Endothelial cell of umbilical vein (primary cell): ENCODE measurements at regions not wholly inside any gene's neighbourhood (a gene's known extent, or its start where the extent isn't known, plus 50 kb on each side); places are given as distances from the start of the nearest gene placed in this dataset.

Source experiments
- BruUV-seq: library from RNA; stranded (reverse); fragments of 400-500 nt; replicated peaks from 2 replicates; lab custom pipeline; 2021; lab: Mats Ljungman, UMichigan
- CTCF ChIA-PET: fragments of 300-600, 350-600 bp; sonication (Branson Sonifier 250); formaldehyde crosslinking; loops from one replicate; lab custom pipeline; 2021; ENCODE audit warnings: antibody characterized with exemption, inconsistent platforms; lab: Charles Lee
- POLR2A ChIA-PET: fragments of 300-600, 350-600 bp; sonication (Branson Sonifier 250); formaldehyde crosslinking; loops from one replicate; lab custom pipeline; 2021; ENCODE audit warnings: antibody characterized with exemption, inconsistent platforms; lab: Charles Lee
- DNase-seq: peaks from one replicate; pipeline ENCODE4 v3.0.0-alpha.2; 2011; ENCODE audit warnings: low read depth, low spot score
- FAIRE-seq: peaks from 2 replicates; lab custom pipeline; 2011; peaks lifted over from hg19 to GRCh38; lab: Jason Lieb, UNC
- H2AFZ ChIP-seq: 2 replicates; pipeline ENCODE4 v1.6.0; 2012; ENCODE audit warnings: low read depth, low read length, control low read depth, inconsistent platforms
- H3K27ac ChIP-seq: 2 replicates; pipeline ENCODE4 v1.5.1; 2011; ENCODE audit warnings: low read depth, mild to moderate bottlenecking, control low read depth, low read length, moderate library complexity; ENCODE audit not compliant: insufficient read depth
- H3K27me3 ChIP-seq, 2 experiments: 2 replicates each; pipeline versions ENCODE4 v1.6.0 to v1.6.1; 2011; ENCODE audit warnings: low read length in 2 of 2, mixed read lengths in 1 of 2; ENCODE audit not compliant: control insufficient read depth in 2 of 2, insufficient read depth in 2 of 2
- H3K36me3 ChIP-seq, 2 experiments: 2 replicates in 1 of 2; 3 replicates in 1 of 2; pipeline ENCODE4 v1.5.1; 2011; ENCODE audit warnings: low read length in 2 of 2, mild to moderate bottlenecking in 1 of 2, moderate library complexity in 1 of 2; ENCODE audit not compliant: control insufficient read depth in 2 of 2, insufficient read depth in 2 of 2; ENCODE audit errors: extremely low read depth in 1 of 2
- H3K4me1 ChIP-seq: 3 replicates; pipeline ENCODE4 v1.5.1; 2011; ENCODE audit warnings: mild to moderate bottlenecking, low read length; ENCODE audit not compliant: control insufficient read depth, insufficient read depth; ENCODE audit errors: extremely low read depth
- H3K4me2 ChIP-seq: 2 replicates; pipeline ENCODE4 v1.6.1; 2011; ENCODE audit warnings: low read length, control low read depth, mixed read lengths; ENCODE audit not compliant: insufficient read depth
- H3K4me3 ChIP-seq, 3 experiments: fragments of 200-600 bp in 1 of 3; sonication (generic), shearing (Covaris generic) in 1 of 3; replicated peaks in 1 of 3; 2 replicates each; pipeline ENCODE4 v1.5.1; 2011 to 2016; ENCODE audit warnings: control low read depth in 3 of 3, low read length in 3 of 3, mild to moderate bottlenecking in 2 of 3, inconsistent platforms in 1 of 3, low read depth in 1 of 3, moderate library complexity in 1 of 3; ENCODE audit not compliant: insufficient read depth in 1 of 3
- H3K79me2 ChIP-seq: 2 replicates; pipeline ENCODE4 v1.6.0; 2012; ENCODE audit warnings: low read length, inconsistent platforms; ENCODE audit not compliant: control insufficient read depth, insufficient read depth
- H3K9ac ChIP-seq: replicated peaks from 2 replicates; pipeline ENCODE3; 2011; ENCODE audit warnings: low read length, control low read depth; ENCODE audit not compliant: insufficient read depth; ENCODE audit errors: extremely low read depth
- H3K9me1 ChIP-seq: replicated peaks from 3 replicates; pipeline ENCODE4 v1.6.0; 2011; ENCODE audit warnings: mild to moderate bottlenecking, low read length; ENCODE audit not compliant: control insufficient read depth, insufficient read depth; ENCODE audit errors: extremely low read depth
- H3K9me3 ChIP-seq: replicated peaks from 2 replicates; pipeline ENCODE4 v1.5.1; 2012; ENCODE audit warnings: low read length, inconsistent platforms; ENCODE audit not compliant: control insufficient read depth, insufficient read depth
- H4K20me1 ChIP-seq: replicated peaks from 2 replicates; pipeline ENCODE3; 2011; ENCODE audit warnings: mild to moderate bottlenecking, low read length; ENCODE audit not compliant: control insufficient read depth, insufficient read depth; ENCODE audit errors: extremely low read depth
- CTCF ChIP-seq, 2 donors: IDR thresholded peaks; 1 replicate in 1 of 2; 2 replicates in 1 of 2; pipeline ENCODE4 v1.5.1; 2011; ENCODE audit warnings: low read length in 2 of 2, mild to moderate bottlenecking in 2 of 2, moderate library complexity in 2 of 2, control low read depth in 1 of 2, inconsistent platforms in 1 of 2, low read depth in 1 of 2; ENCODE audit not compliant: insufficient read depth in 1 of 2; ENCODE audit errors: extremely low read depth in 1 of 2
- EZH2 ChIP-seq: IDR thresholded peaks from 2 replicates; pipeline ENCODE4 v1.6.1; 2012; ENCODE audit warnings: borderline replicate concordance, low read depth, mild to moderate bottlenecking, moderate library complexity, low read length, inconsistent platforms; ENCODE audit not compliant: severe bottlenecking
- FOS ChIP-seq: IDR thresholded peaks from 2 replicates; pipeline ENCODE4 v1.6.1; 2011; ENCODE audit warnings: mild to moderate bottlenecking, low read length, moderate library complexity, borderline replicate concordance; ENCODE audit not compliant: insufficient read depth
- GATA2 ChIP-seq: IDR thresholded peaks from 2 replicates; pipeline ENCODE4 v1.7.0; 2011; ENCODE audit warnings: low read depth, mild to moderate bottlenecking, moderate library complexity, mixed read lengths, low read length; ENCODE audit not compliant: insufficient read length, insufficient read depth
- JUN ChIP-seq: IDR thresholded peaks from 2 replicates; pipeline ENCODE4 v1.6.1; 2011; ENCODE audit warnings: borderline replicate concordance, low read depth; ENCODE audit not compliant: insufficient read length, insufficient read depth
- MAX ChIP-seq: IDR thresholded peaks from 2 replicates; pipeline ENCODE4 v1.6.1; 2011; ENCODE audit not compliant: insufficient read depth, insufficient read length
- MYC ChIP-seq: IDR thresholded peaks from one replicate; pipeline ENCODE4 v1.6.1; 2011; ENCODE audit warnings: mild to moderate bottlenecking, low read depth, low read length
- POLR2A ChIP-seq: IDR thresholded peaks from 2 replicates; pipeline ENCODE4 v1.6.1; 2012; ENCODE audit warnings: low read depth, mild to moderate bottlenecking, control low read depth, low read length
- POLR2AphosphoS5 ChIP-seq: IDR thresholded peaks from 2 replicates; pipeline ENCODE4 v1.6.1; 2012; ENCODE audit warnings: low read depth, mild to moderate bottlenecking, control low read depth, low read length, moderate library complexity; ENCODE audit not compliant: insufficient read depth
- dilution Hi-C: fragments of 300-500 bp; cut with MboI; formaldehyde crosslinking; loops from one replicate; pipeline ENCODE4 v1.15.0; 2019; ENCODE audit warnings: low sequenced_read_pairs; ENCODE audit not compliant: extremely low pct_ligation_motif_present
- intact Hi-C: fragments of 100-400 bp; cut with micrococcal nuclease; formaldehyde crosslinking; loops from one replicate; pipeline ENCODE4 v1.10.0; 2022

GRCh38 chr3:145581694-145582093 lies 579.3 kb downstream of the PLOD2 start:
- no peaks in the 10 kb centered on the region for H3K9me3 ChIP-seq
- intact Hi-C loops: no loop called here
- POLR2A ChIA-PET: no interaction called here
- no peaks in the 10 kb centered on the region for H3K4me1 ChIP-seq
- BruUV-seq: no TSS peak
- H3K4me3 ChIP-seq: no peak overlapping the region
- no peak overlapping the region for H3K9ac ChIP-seq
- H3K36me3 ChIP-seq: no peaks in the 10 kb centered on the region
- H3K79me2 ChIP-seq: no peaks in the 10 kb centered on the region
- H3K27ac ChIP-seq: no peak overlapping the region
- H3K9me1 ChIP-seq: no peaks in the 10 kb centered on the region
- TF ChIP-seq JUN: no peak
- TF ChIP-seq EZH2: no peak
- TF ChIP-seq POLR2AphosphoS5: no peak
- no peak for TF ChIP-seq GATA2
- no peak for TF ChIP-seq CTCF (IDR thresholded peaks at IDR 0.05; ENCODE audit: extremely low read depth in 1 of 2, insufficient read depth in 1 of 2, low read depth in 1 of 2, low read length in 2 of 2)
- TF ChIP-seq MYC: no peak
- TF ChIP-seq POLR2A: no peak
- TF ChIP-seq FOS: no peak
- TF ChIP-seq MAX: no peak
- FAIRE-seq: no peak
- dilution Hi-C loops: no loop called here
- CTCF ChIA-PET: no interaction called here
- H2AFZ ChIP-seq: no peak overlapping the region
- H3K27me3 ChIP-seq: no peaks in the 10 kb centered on the region
- DNase-seq: no peak
- no peak overlapping the region for H3K4me2 ChIP-seq
- no peaks in the 10 kb centered on the region for H4K20me1 ChIP-seq
